Caco-2 (cell line): ENCODE measurements at regions not wholly inside any gene's neighbourhood (a gene's known extent, or its start where the extent isn't known, plus 50 kb on each side); places are given as distances from the start of the nearest gene placed in this dataset.
"Not testable (repeated sequence)": the region's sequence is repeated elsewhere in the genome, so short reads cannot be mapped to it uniquely, and the experiment has no call there.

Experiments used
- BruUV-seq: library from RNA; stranded (reverse); fragments of 400-500 nt; replicated peaks from 2 replicates; lab custom pipeline; 2021; lab: Mats Ljungman, UMichigan
- CTCF ChIA-PET: fragments of 300-600 bp; sonication (Branson Sonifier 250); formaldehyde crosslinking; loops from one replicate; lab custom pipeline; 2022; ENCODE audit warnings: antibody characterized with exemption; lab: Charles Lee
- POLR2A ChIA-PET: fragments of 300-600 bp; sonication (Branson Sonifier 250); formaldehyde crosslinking; loops from one replicate; lab custom pipeline; 2022; ENCODE audit warnings: antibody characterized with exemption; lab: Charles Lee
- DNase-seq, 2 experiments: peaks; one replicate each; pipeline versions ENCODE4 v3.0.0 to v3.0.0-alpha.2; 2020 to 2022
- H3K27me3 ChIP-seq: replicated peaks from 2 replicates; pipeline ENCODE4 v1.6.0; 2011; ENCODE audit warnings: low read length; ENCODE audit not compliant: control insufficient read depth, insufficient read depth
- H3K36me3 ChIP-seq: 2 replicates; pipeline ENCODE4 v1.5.1; 2011; ENCODE audit warnings: low read length; ENCODE audit not compliant: control insufficient read depth, insufficient read depth
- H3K4me1 ChIP-seq: fragments of 250-450 bp; sonication (Bioruptor Pico); 2 replicates; pipeline ENCODE4 v1.5.1; 2020; ENCODE audit warnings: mild to moderate bottlenecking
- H3K4me3 ChIP-seq: 2 replicates; pipeline ENCODE4 v1.5.1; 2011; ENCODE audit warnings: low read depth, mild to moderate bottlenecking, control low read depth, low read length
- H3K9me3 ChIP-seq: fragments of 250-450 bp; sonication (Bioruptor Pico); 2 replicates; pipeline ENCODE4 v1.5.1; 2020; ENCODE audit warnings: mild to moderate bottlenecking, moderate library complexity
- H3K27ac Mint-ChIP-seq: one replicate; pipeline ENCODE4 v1.8.0; 2022; ENCODE audit warnings: mixed read lengths; ENCODE audit not compliant: unreplicated experiment
- H3K27me3 Mint-ChIP-seq: one replicate; pipeline ENCODE4 v1.8.0; 2022; ENCODE audit warnings: mixed read lengths; ENCODE audit not compliant: insufficient read depth, unreplicated experiment
- H3K36me3 Mint-ChIP-seq: one replicate; pipeline ENCODE4 v1.8.0; 2022; ENCODE audit warnings: mild to moderate bottlenecking, mixed read lengths; ENCODE audit not compliant: insufficient read depth, unreplicated experiment
- H3K4me1 Mint-ChIP-seq: one replicate; pipeline ENCODE4 v1.8.0; 2022; ENCODE audit warnings: low read depth, mixed read lengths; ENCODE audit not compliant: unreplicated experiment
- H3K4me3 Mint-ChIP-seq: one replicate; pipeline ENCODE4 v1.8.0; 2022; ENCODE audit warnings: mild to moderate bottlenecking, moderate library complexity, mixed read lengths; ENCODE audit not compliant: unreplicated experiment
- H3K9me3 Mint-ChIP-seq: one replicate; pipeline ENCODE4 v1.8.0; 2022; ENCODE audit warnings: mixed read lengths; ENCODE audit not compliant: unreplicated experiment
- intact Hi-C: fragments of 100-400 bp; cut with micrococcal nuclease; formaldehyde crosslinking; loops from one replicate; pipeline ENCODE4 v1.10.0; 2022; ENCODE audit not compliant: unreplicated experiment
- TF ChIP-seq, protein P1 (sequence below), 2 experiments: fragments of 200-600 bp in 1 of 2; IDR thresholded peaks; 1 replicate in 1 of 2; 2 replicates in 1 of 2; pipeline versions ENCODE4 v1.5.1 to v1.8.0; 2011 to 2022; ENCODE audit warnings: antibody characterized with exemption in 1 of 2, control low read depth in 1 of 2, inconsistent platforms in 1 of 2, low read depth in 1 of 2, low read length in 1 of 2, mild to moderate bottlenecking in 1 of 2, moderate library complexity in 1 of 2; ENCODE audit not compliant: insufficient read depth in 1 of 2, severe bottlenecking in 1 of 2, unreplicated experiment in 1 of 2

DNA sequence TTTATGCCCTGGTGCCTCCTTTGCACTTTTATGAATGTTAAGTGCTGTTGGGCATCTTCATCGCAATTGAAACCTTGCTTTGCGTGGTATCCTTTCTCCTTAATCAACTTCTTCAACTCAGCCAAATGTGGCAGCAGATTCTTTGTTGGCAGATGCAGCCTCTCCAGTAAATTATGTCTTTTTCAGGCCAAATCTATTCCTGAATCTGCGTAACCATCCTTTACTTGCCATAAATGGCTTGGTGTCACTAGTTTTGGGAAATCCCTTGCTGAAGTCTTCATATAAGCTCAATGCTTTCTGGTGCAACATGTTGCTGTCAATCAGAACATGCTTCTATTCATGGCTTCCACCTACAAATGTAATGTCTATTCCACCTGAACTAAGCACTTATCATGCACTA is 457.5 kb downstream of the FGF13 start:
- TF ChIP-seq, protein P1, sequence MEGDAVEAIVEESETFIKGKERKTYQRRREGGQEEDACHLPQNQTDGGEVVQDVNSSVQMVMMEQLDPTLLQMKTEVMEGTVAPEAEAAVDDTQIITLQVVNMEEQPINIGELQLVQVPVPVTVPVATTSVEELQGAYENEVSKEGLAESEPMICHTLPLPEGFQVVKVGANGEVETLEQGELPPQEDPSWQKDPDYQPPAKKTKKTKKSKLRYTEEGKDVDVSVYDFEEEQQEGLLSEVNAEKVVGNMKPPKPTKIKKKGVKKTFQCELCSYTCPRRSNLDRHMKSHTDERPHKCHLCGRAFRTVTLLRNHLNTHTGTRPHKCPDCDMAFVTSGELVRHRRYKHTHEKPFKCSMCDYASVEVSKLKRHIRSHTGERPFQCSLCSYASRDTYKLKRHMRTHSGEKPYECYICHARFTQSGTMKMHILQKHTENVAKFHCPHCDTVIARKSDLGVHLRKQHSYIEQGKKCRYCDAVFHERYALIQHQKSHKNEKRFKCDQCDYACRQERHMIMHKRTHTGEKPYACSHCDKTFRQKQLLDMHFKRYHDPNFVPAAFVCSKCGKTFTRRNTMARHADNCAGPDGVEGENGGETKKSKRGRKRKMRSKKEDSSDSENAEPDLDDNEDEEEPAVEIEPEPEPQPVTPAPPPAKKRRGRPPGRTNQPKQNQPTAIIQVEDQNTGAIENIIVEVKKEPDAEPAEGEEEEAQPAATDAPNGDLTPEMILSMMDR (IDR thresholded peaks at IDR 0.05; ENCODE audit: insufficient read depth in 1 of 2, low read depth in 1 of 2, low read length in 1 of 2, severe bottlenecking in 1 of 2, unreplicated experiment in 1 of 2), result no peak
- no peaks in the 10 kb centered on the region for H3K36me3 ChIP-seq
- POLR2A ChIA-PET, result no interaction called here
- intact Hi-C loops, result no loop called here
- no peaks in the 10 kb centered on the region for H3K27me3 ChIP-seq
- peaks cover 7% of the 10 kb centered on the region for H3K27me3 Mint-ChIP-seq
- H3K9me3 Mint-ChIP-seq, result no peaks in the 10 kb centered on the region
- no peaks in the 10 kb centered on the region for H3K36me3 Mint-ChIP-seq
- no peaks in the 10 kb centered on the region for H3K9me3 ChIP-seq
- H3K4me3 ChIP-seq, result no peak overlapping the region
- H3K4me1 Mint-ChIP-seq, result no peaks in the 10 kb centered on the region
- no TSS peak for BruUV-seq
- H3K4me1 ChIP-seq, result no peaks in the 10 kb centered on the region
- CTCF ChIA-PET, result no interaction called here
- H3K4me3 Mint-ChIP-seq, result no peak overlapping the region
- DNase-seq, result no peak
- H3K27ac Mint-ChIP-seq, result no peak overlapping the region

DNA sequence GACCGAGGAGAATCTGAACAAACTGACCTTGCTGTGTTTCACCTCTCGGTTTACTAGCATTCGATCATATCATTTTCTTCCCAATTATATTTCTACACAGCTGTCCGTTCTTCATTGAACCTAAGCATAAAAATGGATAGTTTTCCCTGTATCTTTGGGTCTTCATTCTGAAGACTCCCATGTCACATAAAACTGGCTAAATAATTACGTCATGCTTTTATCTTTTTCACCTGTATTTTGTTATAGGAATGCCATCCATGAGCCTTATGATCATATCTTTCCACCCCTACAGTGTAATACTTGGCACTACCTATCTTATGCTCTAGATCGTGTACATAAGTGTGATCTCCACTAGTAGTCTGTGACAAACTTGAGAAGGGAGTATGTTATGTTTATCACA is 456.1 kb downstream of the FGF13 start:
- BruUV-seq, result no TSS peak
- Histone ChIP-seq H3K4me3 (no peak overlapping the region), H3K4me1 (no peaks in the 10 kb centered on the region), H3K9me3 (no peaks in the 10 kb centered on the region), H3K36me3 (no peaks in the 10 kb centered on the region), H3K27me3 (no peaks in the 10 kb centered on the region)
- Mint-ChIP-seq H3K27me3 (peaks cover 18% of the 10 kb centered on the region), H3K36me3 (no peaks in the 10 kb centered on the region), H3K9me3 (no peaks in the 10 kb centered on the region), H3K4me3 (no peak overlapping the region), H3K4me1 (no peaks in the 10 kb centered on the region), H3K27ac (no peak overlapping the region)
- DNase-seq, result no peak
- POLR2A ChIA-PET, result no interaction called here
- CTCF ChIA-PET, result no interaction called here
- intact Hi-C loops, result no loop called here
- TF ChIP-seq, protein P1 (IDR thresholded peaks at IDR 0.05; ENCODE audit: insufficient read depth in 1 of 2, low read depth in 1 of 2, low read length in 1 of 2, severe bottlenecking in 1 of 2, unreplicated experiment in 1 of 2), result no peak

DNA sequence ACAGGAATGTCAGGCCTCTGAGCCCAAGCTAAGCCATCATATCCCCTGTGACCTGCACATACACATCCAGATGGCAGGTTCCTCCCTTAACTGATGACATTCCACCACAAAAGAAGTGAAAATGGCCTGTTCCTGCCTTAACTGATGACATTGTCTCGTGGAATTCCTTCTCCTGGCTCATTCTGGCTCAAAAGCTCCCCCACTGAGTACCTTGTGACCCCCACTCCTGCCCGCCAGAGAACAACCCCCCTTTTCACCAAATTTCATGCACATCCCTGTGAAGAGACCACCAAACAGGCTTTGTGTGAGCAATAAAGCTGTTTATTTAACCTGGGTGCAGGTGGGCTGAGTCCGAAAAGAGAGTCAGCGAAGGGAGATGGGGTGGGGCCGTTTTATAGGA is 447.4 kb downstream of the FGF13 start:
- H3K27me3 ChIP-seq, BruUV-seq, intact Hi-C loops, H3K4me3 Mint-ChIP-seq, H3K4me3 ChIP-seq, DNase-seq, CTCF ChIA-PET, H3K36me3 ChIP-seq, H3K4me1 Mint-ChIP-seq, H3K9me3 Mint-ChIP-seq, H3K9me3 ChIP-seq, H3K4me1 ChIP-seq, H3K27ac Mint-ChIP-seq, POLR2A ChIA-PET, H3K36me3 Mint-ChIP-seq: not testable (repeated sequence)
- peaks cover 27% of the 10 kb centered on the region for H3K27me3 Mint-ChIP-seq

DNA sequence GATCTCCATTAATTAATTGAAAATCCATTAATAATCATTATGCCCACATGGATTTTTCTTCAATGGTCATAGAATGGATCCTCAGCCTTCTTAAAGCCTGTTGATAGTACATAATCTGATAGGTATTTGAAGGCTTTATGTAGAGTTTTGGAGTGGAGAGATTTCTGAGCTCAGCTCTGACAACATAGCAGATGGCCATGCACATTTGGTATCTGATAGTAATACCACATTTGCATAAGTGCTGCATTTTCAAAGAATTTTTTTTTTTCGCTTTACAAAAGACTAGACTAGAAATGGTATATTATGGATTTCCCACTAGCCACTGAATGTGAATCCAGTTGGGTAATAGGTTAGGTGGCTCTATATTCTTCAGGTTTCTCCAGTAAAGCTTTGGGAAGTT is 440.6 kb downstream of the FGF13 start:
- no peaks in the 10 kb centered on the region for H3K27me3 ChIP-seq
- H3K9me3 ChIP-seq, result no peaks in the 10 kb centered on the region
- H3K4me1 ChIP-seq, result no peaks in the 10 kb centered on the region
- no peaks in the 10 kb centered on the region for H3K9me3 Mint-ChIP-seq
- no TSS peak for BruUV-seq
- ChIA-PET CTCF (no interaction called here), POLR2A (no interaction called here)
- DNase-seq, result no peak
- no peak overlapping the region for H3K4me3 ChIP-seq
- H3K36me3 Mint-ChIP-seq, result no peaks in the 10 kb centered on the region
- intact Hi-C loops, result no loop called here
- TF ChIP-seq, protein P1 (IDR thresholded peaks at IDR 0.05; ENCODE audit: insufficient read depth in 1 of 2, low read depth in 1 of 2, low read length in 1 of 2, severe bottlenecking in 1 of 2, unreplicated experiment in 1 of 2), result no peak
- peaks cover 7% of the 10 kb centered on the region for H3K27me3 Mint-ChIP-seq
- H3K4me1 Mint-ChIP-seq, result no peaks in the 10 kb centered on the region
- H3K27ac Mint-ChIP-seq, result no peak overlapping the region
- H3K36me3 ChIP-seq, result no peaks in the 10 kb centered on the region
- no peak overlapping the region for H3K4me3 Mint-ChIP-seq

DNA sequence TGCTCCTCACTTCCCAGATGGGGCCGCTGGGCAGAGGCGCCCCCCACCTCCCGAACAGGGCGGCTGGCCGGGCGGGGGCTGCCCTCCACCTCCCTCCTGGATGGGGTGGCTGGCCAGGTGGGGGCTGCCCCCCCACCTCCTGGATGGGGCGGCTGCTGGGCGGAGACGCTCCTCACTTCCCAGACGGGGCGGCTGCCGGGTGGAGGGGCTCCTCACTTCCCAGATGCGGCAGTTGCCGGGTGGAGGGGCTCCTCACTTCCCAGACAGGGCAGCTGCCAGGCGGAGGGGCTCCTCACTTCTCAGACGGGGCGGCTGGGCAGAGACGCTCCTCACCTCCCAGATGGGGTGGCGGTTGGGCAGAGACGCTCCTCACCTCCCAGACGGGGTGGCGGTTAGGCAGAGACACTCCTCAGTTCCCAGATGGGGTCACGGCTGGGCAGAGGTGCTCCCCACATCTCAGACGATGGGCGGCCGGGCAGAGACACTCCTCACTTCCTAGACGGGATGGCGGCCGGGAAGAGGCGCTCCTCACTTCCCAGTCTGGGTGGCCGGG is 428.8 kb downstream of the FGF13 start:
- intact Hi-C loops, H3K4me1 ChIP-seq, H3K36me3 Mint-ChIP-seq: not testable (repeated sequence)

More for the DNA sequence above, 428.8 kb downstream of the FGF13 start:
- H3K4me3 Mint-ChIP-seq, H3K27ac Mint-ChIP-seq, H3K4me1 Mint-ChIP-seq, H3K27me3 ChIP-seq, POLR2A ChIA-PET, H3K4me3 ChIP-seq, H3K9me3 ChIP-seq, BruUV-seq, H3K27me3 Mint-ChIP-seq, H3K9me3 Mint-ChIP-seq, H3K36me3 ChIP-seq, CTCF ChIA-PET, DNase-seq: not testable (repeated sequence)
